ENCODE measurements at regions not wholly inside any gene's neighbourhood (a gene's known extent, or its start where the extent isn't known, plus 50 kb on each side); places are given as distances from the start of the nearest gene placed in this dataset.

DNA sequence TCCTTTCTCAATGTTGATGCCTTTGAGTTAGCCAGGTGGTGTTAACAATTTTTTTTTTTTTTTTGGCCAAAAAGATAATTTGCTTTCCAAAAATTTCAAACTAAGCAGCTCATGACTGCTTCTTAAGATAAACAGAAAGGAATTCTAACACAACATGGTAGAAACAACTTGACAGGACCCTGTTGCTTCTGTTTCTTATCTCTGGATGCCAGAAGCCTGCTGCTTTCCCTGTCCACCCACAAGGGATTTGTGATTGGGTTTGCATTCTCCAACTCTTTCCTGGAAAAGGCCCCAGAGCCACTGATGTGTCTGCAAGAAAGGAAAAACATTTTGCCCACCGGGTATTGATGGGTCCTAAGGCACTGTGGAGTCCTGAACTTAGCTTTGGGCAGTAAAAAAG lies 217.2 kb upstream of the PKDCC start:
- Histone ChIP-seq H3K9me3 (no peaks in the 10 kb centered on the region), H3K27ac (no peak overlapping the region), H3K27me3 (ENCODE audit: insufficient read depth in 3 of 3, low read length in 2 of 3) (peaks cover 2 to 15% (median 3%) of the 10 kb centered on the region in 3 donors), H3K36me3 (ENCODE audit: insufficient read depth in 1 of 2, low read depth in 1 of 2) (no peaks in the 10 kb centered on the region), H3K4me3 (no peak overlapping the region), H3K4me1 (no peaks in the 10 kb centered on the region)
- intact Hi-C loops (cut with DNase I): loop anchor here in 1 of 2 donors (10.0 kb wide), 1 partner anchor 534 kb away; the partner anchor contains the start of gene COX7A2L
- WGBS, 3 donors: 41 to 62% (median 55%) methylated on average over 1 of the region's 1 CpG
- TF ChIP-seq CTCF (IDR thresholded peaks at IDR 0.05): no peak
- no peak for DNase-seq
- no peak for ATAC-seq

DNA sequence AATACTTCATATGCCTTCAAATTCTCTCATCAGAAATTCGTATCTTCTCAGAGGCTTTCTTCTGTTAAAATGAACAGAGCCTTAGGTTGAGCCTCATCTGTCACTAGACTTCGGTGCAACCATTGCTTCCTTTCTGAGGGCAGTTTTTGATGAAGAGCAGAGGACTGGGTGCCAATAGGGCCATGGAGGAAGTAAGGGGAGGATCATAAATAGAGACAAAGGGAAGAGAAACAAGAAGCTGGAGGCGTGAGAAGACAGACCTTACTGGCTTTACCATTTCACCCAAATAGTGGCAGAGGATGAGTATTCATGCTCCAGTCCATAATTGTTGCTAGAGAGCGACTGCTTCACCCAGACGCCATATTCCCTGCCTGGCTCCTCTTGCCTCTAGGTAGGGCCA lies 215.6 kb upstream of the PKDCC start:
- no peak for ATAC-seq
- Histone ChIP-seq H3K4me1 (no peaks in the 10 kb centered on the region), H3K36me3 (ENCODE audit: insufficient read depth in 1 of 2, low read depth in 1 of 2) (no peaks in the 10 kb centered on the region), H3K4me3 (no peak overlapping the region), H3K27ac (no peak overlapping the region), H3K27me3 (ENCODE audit: insufficient read depth in 3 of 3, low read length in 2 of 3) (peaks cover under 1 to 3% (median 2%) of the 10 kb centered on the region in 3 donors), H3K9me3 (no peaks in the 10 kb centered on the region)
- no peak for TF ChIP-seq CTCF (IDR thresholded peaks at IDR 0.05)
- intact Hi-C loops (cut with DNase I): loop anchor here in 1 of 2 donors (10.0 kb wide), 1 partner anchor 533 kb away; the partner anchor contains the start of gene COX7A2L
- DNase-seq: no peak
- 73 to 83% (median 80%) methylated on average over 5 of the region's 5 CpGs for WGBS, 3 donors

- H3K4me1 ChIP-seq: no peaks in the 10 kb centered on the region
- 59 to 81% (median 59%) methylated on average over 1 of the region's 1 CpG for WGBS, 3 donors
- ATAC-seq (no peak), DNase-seq (no peak)
- no peak for TF ChIP-seq CTCF (IDR thresholded peaks at IDR 0.05)
- intact Hi-C loops (cut with DNase I): loop anchor here in 1 of 2 donors (10.0 kb wide), 1 partner anchor 529 kb away; the partner anchor contains the start of gene COX7A2L
- no peak overlapping the region for H3K27ac ChIP-seq
- H3K9me3 ChIP-seq: no peaks in the 10 kb centered on the region
- H3K27me3 ChIP-seq (ENCODE audit: insufficient read depth in 3 of 3, low read length in 2 of 3): no peaks in the 10 kb centered on the region
- H3K36me3 ChIP-seq (ENCODE audit: insufficient read depth in 1 of 2, low read depth in 1 of 2): no peaks in the 10 kb centered on the region
- no peak overlapping the region for H3K4me3 ChIP-seq
Observed at GRCh38 chr2:41835401-41835800, 212.4 kb upstream of the PKDCC start.

- no peaks in the 10 kb centered on the region for H3K36me3 ChIP-seq (ENCODE audit: insufficient read depth in 1 of 2, low read depth in 1 of 2)
Observed at GRCh38 chr2:41836948-41837347, 210.9 kb upstream of the PKDCC start.

More at GRCh38 chr2:41836948-41837347, 210.9 kb upstream of the PKDCC start:
- H3K27me3 ChIP-seq (ENCODE audit: insufficient read depth in 3 of 3, low read length in 2 of 3): no peaks in the 10 kb centered on the region
- H3K9me3 ChIP-seq: no peaks in the 10 kb centered on the region
- TF ChIP-seq CTCF (IDR thresholded peaks at IDR 0.05): no peak
- H3K4me3 ChIP-seq: no peak overlapping the region
- WGBS, 3 donors: 8 to 10% (median 9%) methylated on average over 4 of the region's 4 CpGs
- ATAC-seq (no peak), DNase-seq (no peak)
- intact Hi-C loops (cut with DNase I): loop anchor here in 1 of 2 donors (10.0 kb wide), 1 partner anchor 528 kb away; the partner anchor contains the start of gene COX7A2L
- H3K4me1 ChIP-seq: peaks cover 6% of the 10 kb centered on the region
- no peak overlapping the region for H3K27ac ChIP-seq
